ENCODE measurements at regions not wholly inside any gene's neighbourhood (a gene's known extent, or its start where the extent isn't known, plus 50 kb on each side); places are given as distances from the start of the nearest gene placed in this dataset.

DNA sequence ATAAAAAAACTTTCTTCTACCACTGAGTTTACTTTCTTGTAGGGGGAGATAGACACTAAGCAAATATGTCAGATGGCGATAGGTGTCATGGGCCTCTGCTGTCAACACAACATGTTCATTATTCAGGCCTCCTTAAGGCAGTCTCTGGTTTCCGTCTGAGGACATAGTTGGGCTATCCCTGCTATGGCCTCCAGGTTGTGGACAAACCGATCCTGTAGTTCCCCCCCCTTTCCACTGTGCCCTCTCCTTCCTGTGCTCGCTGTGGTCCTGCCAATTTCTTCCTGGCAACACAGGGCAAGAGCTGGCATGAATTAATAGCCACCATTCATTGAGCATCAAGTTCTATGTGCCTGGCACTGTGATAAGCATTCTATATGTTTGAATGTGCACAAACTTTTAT, 81.0 kb upstream of the HS3ST2 start:
- H2AFZ ChIP-seq (ENCODE audit: low read depth), result no peak overlapping the region
- no peak overlapping the region for H3K27ac ChIP-seq (ENCODE audit: low read depth in 2 of 2, low read length in 1 of 2)

DNA sequence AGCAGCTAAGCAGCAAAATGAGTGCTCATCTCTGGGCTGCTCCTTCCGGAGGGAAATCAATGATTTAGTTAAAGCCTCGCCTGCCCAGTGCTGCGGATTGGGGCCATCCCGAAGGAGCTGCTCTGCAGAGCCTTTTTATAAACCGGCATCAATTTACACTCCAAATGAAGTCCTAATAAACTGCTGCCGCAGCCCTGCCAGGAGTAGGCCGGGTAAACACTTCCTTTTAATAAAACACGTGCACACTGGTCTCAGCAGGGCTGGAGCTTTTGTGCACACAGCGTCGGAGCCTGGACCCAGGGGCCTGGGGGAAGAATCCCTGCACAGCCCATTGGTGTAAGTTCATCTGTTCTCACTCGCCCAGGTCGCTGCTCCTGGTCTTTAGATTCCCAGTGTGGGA, 79.6 kb upstream of the HS3ST2 start:
- Histone ChIP-seq H3K79me2 (ENCODE audit: insufficient read depth) (no peaks in the 10 kb centered on the region), H4K20me1 (ENCODE audit: insufficient read depth) (no peaks in the 10 kb centered on the region), H3K4me3 (ENCODE audit: low read depth in 2 of 2, low read length in 1 of 2) (no peak overlapping the region), H3K9me2 (no peaks in the 10 kb centered on the region), H3K4me1 (ENCODE audit: control insufficient read depth in 1 of 2, insufficient read depth in 2 of 2, low read depth in 1 of 2, low read length in 1 of 2) (peaks cover 0 to 5% of the 10 kb centered on the region in 2 experiments; a peak in 1 of 4 replicates), H3K9me3 (no peaks in the 10 kb centered on the region), H3K36me3 (replicated peaks in 1 of 2; ENCODE audit: control insufficient read depth in 1 of 2, insufficient read depth in 2 of 2, low read length in 1 of 2) (no peaks in the 10 kb centered on the region), H3K9ac (no peak overlapping the region), H3K27me3 (ENCODE audit: insufficient read depth) (no peaks in the 10 kb centered on the region), H3K27ac (ENCODE audit: low read depth in 2 of 2, low read length in 1 of 2) (no peak overlapping the region), H3K4me2 (no peak overlapping the region), H2AFZ (ENCODE audit: low read depth) (no peak overlapping the region), H3F3A (replicated peaks; ENCODE audit: insufficient read depth) (no peaks in the 10 kb centered on the region)
- ChIA-PET CTCF (interaction anchor here (1.1 kb wide), 1 partner anchor 52 kb away, joined by 4 read pairs; no protein-coding TSS in a partner anchor), POLR2A (no interaction called here)
- WGBS (ENCODE audit: low lambda C conversion rate), result 43% methylated on average over 9 of the region's 12 CpGs
- TF ChIP-seq MXI1 (IDR thresholded peaks at IDR 0.05; ENCODE audit: low read depth, low read length) (no peak), GABPA (IDR thresholded peaks at IDR 0.05; ENCODE audit: low read depth) (no peak), POLR2AphosphoS5 (IDR thresholded peaks at IDR 0.05; ENCODE audit: low read depth, low read length) (no peak), NRF1 (IDR thresholded peaks at IDR 0.05; ENCODE audit: low read depth, low read length) (no peak), TAF1 (IDR thresholded peaks at IDR 0.05; ENCODE audit: borderline replicate concordance, low read depth, low read length) (no peak), GATA2 (CRISPR knock-in tag; IDR thresholded peaks at IDR 0.05) (no peak)
- TF ChIP-seq, protein P1, sequence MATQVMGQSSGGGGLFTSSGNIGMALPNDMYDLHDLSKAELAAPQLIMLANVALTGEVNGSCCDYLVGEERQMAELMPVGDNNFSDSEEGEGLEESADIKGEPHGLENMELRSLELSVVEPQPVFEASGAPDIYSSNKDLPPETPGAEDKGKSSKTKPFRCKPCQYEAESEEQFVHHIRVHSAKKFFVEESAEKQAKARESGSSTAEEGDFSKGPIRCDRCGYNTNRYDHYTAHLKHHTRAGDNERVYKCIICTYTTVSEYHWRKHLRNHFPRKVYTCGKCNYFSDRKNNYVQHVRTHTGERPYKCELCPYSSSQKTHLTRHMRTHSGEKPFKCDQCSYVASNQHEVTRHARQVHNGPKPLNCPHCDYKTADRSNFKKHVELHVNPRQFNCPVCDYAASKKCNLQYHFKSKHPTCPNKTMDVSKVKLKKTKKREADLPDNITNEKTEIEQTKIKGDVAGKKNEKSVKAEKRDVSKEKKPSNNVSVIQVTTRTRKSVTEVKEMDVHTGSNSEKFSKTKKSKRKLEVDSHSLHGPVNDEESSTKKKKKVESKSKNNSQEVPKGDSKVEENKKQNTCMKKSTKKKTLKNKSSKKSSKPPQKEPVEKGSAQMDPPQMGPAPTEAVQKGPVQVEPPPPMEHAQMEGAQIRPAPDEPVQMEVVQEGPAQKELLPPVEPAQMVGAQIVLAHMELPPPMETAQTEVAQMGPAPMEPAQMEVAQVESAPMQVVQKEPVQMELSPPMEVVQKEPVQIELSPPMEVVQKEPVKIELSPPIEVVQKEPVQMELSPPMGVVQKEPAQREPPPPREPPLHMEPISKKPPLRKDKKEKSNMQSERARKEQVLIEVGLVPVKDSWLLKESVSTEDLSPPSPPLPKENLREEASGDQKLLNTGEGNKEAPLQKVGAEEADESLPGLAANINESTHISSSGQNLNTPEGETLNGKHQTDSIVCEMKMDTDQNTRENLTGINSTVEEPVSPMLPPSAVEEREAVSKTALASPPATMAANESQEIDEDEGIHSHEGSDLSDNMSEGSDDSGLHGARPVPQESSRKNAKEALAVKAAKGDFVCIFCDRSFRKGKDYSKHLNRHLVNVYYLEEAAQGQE (IDR thresholded peaks at IDR 0.05; ENCODE audit: low read depth, low read length), result no peak
- DNase-seq, result no peak

More for the DNA sequence above, 81.0 kb upstream of the HS3ST2 start:
- Histone ChIP-seq H3F3A (replicated peaks; ENCODE audit: insufficient read depth) (no peaks in the 10 kb centered on the region), H3K36me3 (replicated peaks in 1 of 2; ENCODE audit: control insufficient read depth in 1 of 2, insufficient read depth in 2 of 2, low read length in 1 of 2) (no peaks in the 10 kb centered on the region), H3K9ac (no peak overlapping the region), H3K79me2 (ENCODE audit: insufficient read depth) (no peaks in the 10 kb centered on the region), H3K4me3 (ENCODE audit: low read depth in 2 of 2, low read length in 1 of 2) (no peak overlapping the region), H3K9me3 (no peaks in the 10 kb centered on the region), H3K4me1 (ENCODE audit: control insufficient read depth in 1 of 2, insufficient read depth in 2 of 2, low read depth in 1 of 2, low read length in 1 of 2) (peaks cover 0 to 15% of the 10 kb centered on the region in 2 experiments; a peak in 2 of 4 replicates), H3K27me3 (ENCODE audit: insufficient read depth) (no peaks in the 10 kb centered on the region), H3K4me2 (no peak overlapping the region), H3K9me2 (no peaks in the 10 kb centered on the region), H4K20me1 (ENCODE audit: insufficient read depth) (no peaks in the 10 kb centered on the region)
- POLR2A ChIA-PET, result no interaction called here
- no peak for DNase-seq
- CTCF ChIA-PET, result interaction anchor here (1.4 kb wide), 1 partner anchor 28 kb away, joined by 3 read pairs; no protein-coding TSS in a partner anchor
- TF ChIP-seq MXI1 (IDR thresholded peaks at IDR 0.05; ENCODE audit: low read depth, low read length) (no peak), MEF2A (IDR thresholded peaks at IDR 0.05; ENCODE audit: borderline replicate concordance, low read depth) (no peak), FOXM1 (IDR thresholded peaks at IDR 0.05; ENCODE audit: low read depth) (no peak), RCOR1 (IDR thresholded peaks at IDR 0.05; ENCODE audit: low read length) (no peak), TAF1 (IDR thresholded peaks at IDR 0.05; ENCODE audit: borderline replicate concordance, low read depth, low read length) (no peak)
- TF ChIP-seq, protein P2, sequence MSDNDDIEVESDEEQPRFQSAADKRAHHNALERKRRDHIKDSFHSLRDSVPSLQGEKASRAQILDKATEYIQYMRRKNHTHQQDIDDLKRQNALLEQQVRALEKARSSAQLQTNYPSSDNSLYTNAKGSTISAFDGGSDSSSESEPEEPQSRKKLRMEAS (IDR thresholded peaks at IDR 0.05; ENCODE audit: low read depth), result no peak
- WGBS (ENCODE audit: low lambda C conversion rate), result 37% methylated on average over 4 of the region's 4 CpGs

Data from SK-N-SH (cell line).